HL-60 (cell line): ENCODE measurements at regions not wholly inside any gene's neighbourhood (a gene's known extent, or its start where the extent isn't known, plus 50 kb on each side); places are given as distances from the start of the nearest gene placed in this dataset.

Experiments used
- DNase-seq, 2 experiments: peaks; one replicate each; pipeline ENCODE4 v3.0.0-alpha.2; 2010 to 2020; ENCODE audit warnings: low read depth in 1 of 2, low spot score in 1 of 2
- H3K27ac ChIP-seq: fragments of 250-450 bp; sonication (Bioruptor Pico); replicated peaks from 2 replicates; pipeline ENCODE4 v1.5.1; 2020; ENCODE audit warnings: mild to moderate bottlenecking, moderate library complexity
- H3K27me3 ChIP-seq: fragments of 250-450 bp; sonication (Bioruptor Pico); 2 replicates; pipeline ENCODE4 v1.5.1; 2021; ENCODE audit warnings: mild to moderate bottlenecking, moderate library complexity; ENCODE audit not compliant: insufficient read depth, poor library complexity, severe bottlenecking
- H3K4me3 ChIP-seq: replicated peaks from 2 replicates; pipeline ENCODE4 v1.5.1; 2011; ENCODE audit warnings: mild to moderate bottlenecking, control low read depth, low read length; ENCODE audit not compliant: insufficient read depth
- GABPA ChIP-seq: IDR thresholded peaks from 2 replicates; pipeline ENCODE4 v1.6.1; 2012; ENCODE audit warnings: low read depth
- POLR2AphosphoS5 ChIP-seq: IDR thresholded peaks from 2 replicates; pipeline ENCODE4 v1.6.1; 2012; ENCODE audit warnings: low read depth
- SPI1 ChIP-seq: IDR thresholded peaks from 2 replicates; pipeline ENCODE4 v1.6.1; 2012; ENCODE audit warnings: low read depth, mild to moderate bottlenecking, borderline replicate concordance
- TF ChIP-seq, protein P1 (sequence below): IDR thresholded peaks from 2 replicates; pipeline ENCODE4 v1.6.1; 2012; ENCODE audit warnings: low read depth; ENCODE audit not compliant: insufficient replicate concordance
- TF ChIP-seq, protein P2 (sequence below): IDR thresholded peaks from one replicate; pipeline ENCODE4 v1.5.1; 2011; ENCODE audit warnings: low read length, control low read depth, inconsistent platforms; ENCODE audit not compliant: insufficient read depth

DNA sequence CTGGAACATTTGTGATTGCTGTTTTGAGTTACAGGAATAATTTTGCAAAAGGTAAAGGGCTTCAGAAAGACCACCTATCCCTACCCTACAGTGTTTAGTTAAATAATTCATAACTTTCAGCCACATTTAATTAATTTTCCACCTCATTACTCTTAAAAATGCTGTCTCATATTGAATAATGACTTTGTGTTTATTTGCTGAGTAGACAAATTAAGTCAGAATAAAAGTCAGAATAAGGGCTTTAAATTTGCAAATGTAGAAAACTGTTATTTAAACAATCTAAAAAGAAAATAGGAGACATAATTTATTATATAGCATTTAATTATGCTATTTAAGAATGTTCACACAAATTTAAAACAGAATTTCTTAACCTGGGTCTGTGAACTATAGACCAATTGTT lies 293.7 kb upstream of the RIMS1 start:
- H3K27ac ChIP-seq = no peak overlapping the region
- no peak overlapping the region for H3K4me3 ChIP-seq
- peaks cover 2% of the 10 kb centered on the region for H3K27me3 ChIP-seq
- no peak for DNase-seq
- TF ChIP-seq, protein P1, sequence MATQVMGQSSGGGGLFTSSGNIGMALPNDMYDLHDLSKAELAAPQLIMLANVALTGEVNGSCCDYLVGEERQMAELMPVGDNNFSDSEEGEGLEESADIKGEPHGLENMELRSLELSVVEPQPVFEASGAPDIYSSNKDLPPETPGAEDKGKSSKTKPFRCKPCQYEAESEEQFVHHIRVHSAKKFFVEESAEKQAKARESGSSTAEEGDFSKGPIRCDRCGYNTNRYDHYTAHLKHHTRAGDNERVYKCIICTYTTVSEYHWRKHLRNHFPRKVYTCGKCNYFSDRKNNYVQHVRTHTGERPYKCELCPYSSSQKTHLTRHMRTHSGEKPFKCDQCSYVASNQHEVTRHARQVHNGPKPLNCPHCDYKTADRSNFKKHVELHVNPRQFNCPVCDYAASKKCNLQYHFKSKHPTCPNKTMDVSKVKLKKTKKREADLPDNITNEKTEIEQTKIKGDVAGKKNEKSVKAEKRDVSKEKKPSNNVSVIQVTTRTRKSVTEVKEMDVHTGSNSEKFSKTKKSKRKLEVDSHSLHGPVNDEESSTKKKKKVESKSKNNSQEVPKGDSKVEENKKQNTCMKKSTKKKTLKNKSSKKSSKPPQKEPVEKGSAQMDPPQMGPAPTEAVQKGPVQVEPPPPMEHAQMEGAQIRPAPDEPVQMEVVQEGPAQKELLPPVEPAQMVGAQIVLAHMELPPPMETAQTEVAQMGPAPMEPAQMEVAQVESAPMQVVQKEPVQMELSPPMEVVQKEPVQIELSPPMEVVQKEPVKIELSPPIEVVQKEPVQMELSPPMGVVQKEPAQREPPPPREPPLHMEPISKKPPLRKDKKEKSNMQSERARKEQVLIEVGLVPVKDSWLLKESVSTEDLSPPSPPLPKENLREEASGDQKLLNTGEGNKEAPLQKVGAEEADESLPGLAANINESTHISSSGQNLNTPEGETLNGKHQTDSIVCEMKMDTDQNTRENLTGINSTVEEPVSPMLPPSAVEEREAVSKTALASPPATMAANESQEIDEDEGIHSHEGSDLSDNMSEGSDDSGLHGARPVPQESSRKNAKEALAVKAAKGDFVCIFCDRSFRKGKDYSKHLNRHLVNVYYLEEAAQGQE = no peak
- no peak for TF ChIP-seq GABPA
- TF ChIP-seq, protein P2, sequence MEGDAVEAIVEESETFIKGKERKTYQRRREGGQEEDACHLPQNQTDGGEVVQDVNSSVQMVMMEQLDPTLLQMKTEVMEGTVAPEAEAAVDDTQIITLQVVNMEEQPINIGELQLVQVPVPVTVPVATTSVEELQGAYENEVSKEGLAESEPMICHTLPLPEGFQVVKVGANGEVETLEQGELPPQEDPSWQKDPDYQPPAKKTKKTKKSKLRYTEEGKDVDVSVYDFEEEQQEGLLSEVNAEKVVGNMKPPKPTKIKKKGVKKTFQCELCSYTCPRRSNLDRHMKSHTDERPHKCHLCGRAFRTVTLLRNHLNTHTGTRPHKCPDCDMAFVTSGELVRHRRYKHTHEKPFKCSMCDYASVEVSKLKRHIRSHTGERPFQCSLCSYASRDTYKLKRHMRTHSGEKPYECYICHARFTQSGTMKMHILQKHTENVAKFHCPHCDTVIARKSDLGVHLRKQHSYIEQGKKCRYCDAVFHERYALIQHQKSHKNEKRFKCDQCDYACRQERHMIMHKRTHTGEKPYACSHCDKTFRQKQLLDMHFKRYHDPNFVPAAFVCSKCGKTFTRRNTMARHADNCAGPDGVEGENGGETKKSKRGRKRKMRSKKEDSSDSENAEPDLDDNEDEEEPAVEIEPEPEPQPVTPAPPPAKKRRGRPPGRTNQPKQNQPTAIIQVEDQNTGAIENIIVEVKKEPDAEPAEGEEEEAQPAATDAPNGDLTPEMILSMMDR = no peak
- TF ChIP-seq POLR2AphosphoS5 = no peak
- no peak for TF ChIP-seq SPI1

- no peak for DNase-seq
- TF ChIP-seq SPI1 = no peak
- TF ChIP-seq, protein P2 = no peak
- TF ChIP-seq POLR2AphosphoS5 = no peak
- TF ChIP-seq GABPA = no peak
- TF ChIP-seq, protein P1 = no peak
Observed at GRCh38 chr6:71599359-71599758, 287.0 kb upstream of the RIMS1 start.

DNA sequence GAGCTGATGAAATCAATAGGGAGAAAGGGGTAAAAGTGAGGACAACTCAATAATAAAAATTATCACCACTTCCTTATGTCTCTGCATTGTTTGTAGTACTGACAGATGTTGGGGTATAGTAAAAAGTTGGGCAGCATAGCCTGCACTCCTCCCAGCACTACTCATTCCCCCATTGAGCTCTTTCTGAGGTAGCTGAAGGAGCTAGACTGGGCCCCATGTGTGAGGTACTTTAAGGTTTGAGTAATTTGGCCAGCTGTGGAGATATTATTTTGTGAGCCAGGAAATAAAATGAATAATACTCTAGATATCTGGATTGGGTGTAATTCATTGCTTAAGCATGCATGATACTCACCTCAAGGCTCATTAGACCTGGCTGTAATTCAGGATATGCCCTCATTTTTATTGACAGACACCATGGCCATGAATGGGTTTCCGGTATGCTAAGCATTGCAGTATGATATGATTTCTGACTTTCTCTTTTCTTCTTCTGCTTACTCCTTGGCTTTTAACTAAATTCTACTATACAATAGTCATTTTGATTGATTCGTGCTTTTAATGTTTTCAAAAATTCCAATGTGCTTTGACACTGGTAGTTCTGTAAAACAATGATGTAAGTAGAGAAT lies 283.9 kb upstream of the RIMS1 start:
- Histone ChIP-seq H3K27me3 (peaks cover under 1% of the 10 kb centered on the region), H3K4me3 (no peak overlapping the region), H3K27ac (no peak overlapping the region)
- no peak for DNase-seq
- TF ChIP-seq SPI1 (no peak), POLR2AphosphoS5 (no peak), GABPA (no peak)
- TF ChIP-seq, protein P2 = no peak
- TF ChIP-seq, protein P1 = no peak

More at GRCh38 chr6:71599359-71599758, 287.0 kb upstream of the RIMS1 start:
- Histone ChIP-seq H3K4me3 (no peak overlapping the region), H3K27ac (no peak overlapping the region), H3K27me3 (peaks cover 2% of the 10 kb centered on the region)
